AG09309 (cell line): ENCODE measurements at regions not wholly inside any gene's neighbourhood (a gene's known extent, or its start where the extent isn't known, plus 50 kb on each side); places are given as distances from the start of the nearest gene placed in this dataset.

ENCODE experiments used
- DNase-seq: peaks from one replicate; pipeline ENCODE4 v3.0.0-alpha.2; 2010; ENCODE audit warnings: low read depth
- H3K4me3 ChIP-seq: 2 replicates; pipeline ENCODE4 v1.5.1; 2011; ENCODE audit warnings: mild to moderate bottlenecking, low read depth, low read length, moderate library complexity; ENCODE audit not compliant: control insufficient read depth
- TF ChIP-seq, protein P1 (sequence below): IDR thresholded peaks from 2 replicates; pipeline ENCODE4 v1.5.1; 2011; ENCODE audit warnings: mild to moderate bottlenecking, low read depth, low read length, inconsistent platforms; ENCODE audit not compliant: insufficient read depth, control insufficient read depth; ENCODE audit errors: missing control alignments

DNA sequence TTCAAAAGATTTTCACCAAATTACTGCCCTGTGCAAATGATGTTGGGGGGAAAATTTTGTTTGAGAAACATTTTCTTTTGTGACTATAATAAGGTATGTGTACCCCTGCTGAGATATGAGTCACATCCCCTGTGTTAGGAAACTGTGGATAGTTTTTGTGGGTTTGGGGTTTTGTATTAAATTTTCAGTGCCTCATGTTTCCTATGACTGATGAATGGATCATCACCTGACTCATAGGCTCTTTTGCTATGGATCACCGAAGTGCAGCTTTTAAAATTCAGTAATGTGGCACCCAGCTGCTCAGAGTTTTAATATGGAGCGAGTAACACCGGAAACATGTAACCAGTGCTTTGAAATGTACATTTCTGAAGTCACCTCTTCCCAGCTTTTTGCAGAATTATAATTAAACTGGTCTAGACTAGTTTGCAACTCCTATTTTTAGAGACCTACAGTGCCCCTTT lies 167.4 kb upstream of the HMGA2 start:
- DNase-seq, result peak; percentile 98
- H3K4me3 ChIP-seq, result no peak overlapping the region
- TF ChIP-seq, protein P1, sequence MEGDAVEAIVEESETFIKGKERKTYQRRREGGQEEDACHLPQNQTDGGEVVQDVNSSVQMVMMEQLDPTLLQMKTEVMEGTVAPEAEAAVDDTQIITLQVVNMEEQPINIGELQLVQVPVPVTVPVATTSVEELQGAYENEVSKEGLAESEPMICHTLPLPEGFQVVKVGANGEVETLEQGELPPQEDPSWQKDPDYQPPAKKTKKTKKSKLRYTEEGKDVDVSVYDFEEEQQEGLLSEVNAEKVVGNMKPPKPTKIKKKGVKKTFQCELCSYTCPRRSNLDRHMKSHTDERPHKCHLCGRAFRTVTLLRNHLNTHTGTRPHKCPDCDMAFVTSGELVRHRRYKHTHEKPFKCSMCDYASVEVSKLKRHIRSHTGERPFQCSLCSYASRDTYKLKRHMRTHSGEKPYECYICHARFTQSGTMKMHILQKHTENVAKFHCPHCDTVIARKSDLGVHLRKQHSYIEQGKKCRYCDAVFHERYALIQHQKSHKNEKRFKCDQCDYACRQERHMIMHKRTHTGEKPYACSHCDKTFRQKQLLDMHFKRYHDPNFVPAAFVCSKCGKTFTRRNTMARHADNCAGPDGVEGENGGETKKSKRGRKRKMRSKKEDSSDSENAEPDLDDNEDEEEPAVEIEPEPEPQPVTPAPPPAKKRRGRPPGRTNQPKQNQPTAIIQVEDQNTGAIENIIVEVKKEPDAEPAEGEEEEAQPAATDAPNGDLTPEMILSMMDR, result no peak

- no peak overlapping the region for H3K4me3 ChIP-seq
- TF ChIP-seq, protein P1, result no peak
- DNase-seq, result no peak
Observed at GRCh38 chr12:65657635-65658034, 166.6 kb upstream of the HMGA2 start.

DNA sequence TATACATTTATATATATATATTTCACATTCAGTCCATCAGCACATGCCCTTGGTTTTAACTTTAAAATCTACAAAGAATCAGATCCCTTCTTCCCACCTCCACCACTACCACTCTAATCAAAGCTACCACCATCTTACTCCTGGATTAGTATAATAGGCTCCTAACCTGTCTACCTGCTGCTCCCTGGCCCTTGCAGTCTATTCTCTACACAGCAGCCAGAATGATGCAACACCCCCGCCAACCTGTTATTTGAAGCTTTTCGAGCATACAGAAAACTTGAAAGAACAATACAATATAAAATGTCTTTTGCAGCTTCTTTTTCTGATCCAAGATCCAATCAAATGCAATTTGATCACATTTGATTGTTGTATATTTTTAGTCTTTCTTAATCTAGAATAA lies 165.9 kb upstream of the HMGA2 start:
- TF ChIP-seq, protein P1, result no peak
- DNase-seq, result no peak

DNA sequence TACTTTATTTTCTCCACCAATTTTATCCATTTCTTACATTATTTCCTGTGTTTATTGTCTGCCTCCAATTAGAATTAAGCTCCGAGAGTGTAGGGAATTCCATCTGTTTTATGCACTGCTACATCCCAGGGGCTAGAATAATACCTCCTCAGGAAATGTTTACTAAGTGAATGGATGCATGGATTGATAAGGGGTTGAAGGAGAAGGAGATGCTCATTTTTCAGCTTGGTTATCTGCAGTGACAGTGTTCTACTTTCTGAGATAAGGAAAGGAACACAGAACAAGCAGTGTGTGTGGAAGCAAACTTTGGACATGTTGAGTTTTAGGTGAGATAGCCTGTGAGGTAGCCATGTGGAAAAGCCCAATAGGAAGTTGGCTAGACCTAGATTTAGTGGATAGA lies 164.6 kb upstream of the HMGA2 start:
- TF ChIP-seq, protein P1, result no peak
- DNase-seq, result no peak
- no peak overlapping the region for H3K4me3 ChIP-seq

More for the DNA sequence above, 165.9 kb upstream of the HMGA2 start:
- H3K4me3 ChIP-seq, result no peak overlapping the region

DNA sequence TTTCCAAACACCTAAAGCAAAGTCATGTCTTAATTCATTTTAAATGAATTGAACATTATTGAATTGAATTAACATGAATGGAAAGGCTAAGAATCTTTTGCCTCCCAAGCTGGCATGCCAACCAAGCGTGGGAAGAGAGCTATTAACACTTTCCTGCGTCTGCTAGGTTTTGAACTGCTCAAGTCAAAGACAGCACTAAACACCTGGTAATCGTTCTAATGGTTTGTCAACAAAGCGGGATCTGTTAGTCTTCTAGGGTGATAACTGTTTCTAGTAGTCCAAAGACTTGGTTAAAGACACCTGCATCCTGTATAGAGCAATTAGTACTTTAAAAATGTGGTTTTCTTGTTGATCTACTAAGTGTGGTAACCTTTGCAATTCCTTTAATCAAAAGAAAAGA lies 164.2 kb upstream of the HMGA2 start:
- DNase-seq, result no peak
- no peak overlapping the region for H3K4me3 ChIP-seq
- TF ChIP-seq, protein P1, result no peak

DNA sequence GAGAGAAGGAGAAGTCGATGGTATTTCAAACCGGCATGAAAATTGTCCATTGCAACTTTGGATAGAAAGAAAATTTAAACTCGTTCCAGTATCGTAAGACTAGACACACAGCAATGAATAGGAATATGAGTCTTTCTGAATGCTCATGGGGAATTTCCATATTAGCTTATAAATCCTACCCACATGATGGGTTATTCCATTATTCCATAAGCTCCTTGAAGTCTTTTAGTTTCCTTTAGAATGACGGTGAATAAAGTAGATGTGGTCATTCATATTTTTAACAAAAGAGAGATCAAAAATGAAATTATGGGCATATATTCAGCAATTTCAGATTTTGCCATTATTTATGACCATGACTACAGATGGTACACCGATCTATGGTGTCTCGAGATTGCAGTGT lies 163.4 kb upstream of the HMGA2 start:
- no peak for DNase-seq
- TF ChIP-seq, protein P1, result no peak
- no peak overlapping the region for H3K4me3 ChIP-seq

GRCh38 chr12:65662590-65662989 lies 161.7 kb upstream of the HMGA2 start:
- H3K4me3 ChIP-seq, result no peak overlapping the region
- no peak for DNase-seq
- TF ChIP-seq, protein P1, result no peak
